OCI-LY3 (cell line): ENCODE measurements at regions not wholly inside any gene's neighbourhood (a gene's known extent, or its start where the extent isn't known, plus 50 kb on each side); places are given as distances from the start of the nearest gene placed in this dataset.

Experiments used
- CTCF ChIP-seq: fragments of 200-600, 300-600 bp; sonication (generic); IDR thresholded peaks from 2 replicates; pipeline ENCODE4 v1.5.1; 2014; ENCODE audit warnings: antibody characterized with exemption, low read length, low read depth
- EZH2phosphoT487 ChIP-seq: fragments of 200-600 bp; shearing (Covaris generic); IDR thresholded peaks from 2 replicates; pipeline ENCODE4 v1.6.1; 2018; ENCODE audit warnings: antibody characterized with exemption, mixed run types, low read depth

DNA sequence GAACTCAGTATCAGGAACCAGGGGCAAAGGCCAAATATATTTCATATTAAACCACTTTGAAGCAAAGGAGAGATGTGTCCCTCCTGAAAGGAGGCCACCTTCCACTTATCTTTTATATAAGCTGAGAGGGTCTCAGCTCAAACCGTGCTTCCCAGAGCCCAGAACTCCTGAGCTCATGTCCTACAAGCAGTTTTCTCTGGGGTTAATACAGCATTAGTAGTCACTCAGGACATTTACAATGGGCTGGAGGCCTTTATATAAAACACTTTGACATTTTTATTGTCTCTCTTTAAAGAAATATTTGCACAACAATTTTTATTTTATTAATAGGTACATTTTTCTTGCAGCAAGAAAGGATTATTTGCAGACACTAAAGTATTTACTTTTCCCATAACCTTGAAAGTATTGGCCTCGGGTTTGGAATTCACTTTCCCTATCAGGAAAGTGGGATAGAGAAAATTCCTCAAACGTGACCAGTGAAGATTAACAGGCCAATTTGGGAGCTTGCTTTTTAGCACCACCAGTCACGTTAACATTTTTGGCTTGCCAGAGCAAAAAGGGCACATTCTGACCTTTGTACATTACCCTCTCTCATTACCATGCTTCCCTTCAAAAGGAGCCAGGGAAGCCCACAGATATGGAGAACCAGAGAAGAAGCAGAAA, 464.9 kb upstream of the NRP1 start:
- TF ChIP-seq CTCF (no peak), EZH2phosphoT487 (no peak)
